Pancreas (tissue), 10 donors: ENCODE measurements at regions not wholly inside any gene's neighbourhood (a gene's known extent, or its start where the extent isn't known, plus 50 kb on each side); places are given as distances from the start of the nearest gene placed in this dataset.
"Not testable (repeated sequence)": the region's sequence is repeated elsewhere in the genome, so short reads cannot be mapped to it uniquely, and the experiment has no call there.

Experiments
- ATAC-seq, 4 donors: fragments of 200-7000 bp; cut with Tn5 transposase; one replicate each; pipeline versions ENCODE4 v1.8.0 to v1.9.1; 2020; ENCODE audit warnings: mild to moderate bottlenecking in 4 of 4, moderate library complexity in 4 of 4
- DNase-seq, 6 donors: peaks; one replicate each; pipeline ENCODE4 v3.0.0-alpha.2; 2020
- FAIRE-seq: peaks from 2 replicates; lab custom pipeline; 2012; peaks lifted over from hg19 to GRCh38; lab: Jason Lieb, UNC
- H3K27ac ChIP-seq, 4 donors: fragments of 200-600 bp; sonication (generic); 1 replicate in 3 of 4; 2 replicates in 1 of 4; pipeline versions ENCODE4 v1.5.0 to v1.8.0; 2020
- H3K27me3 ChIP-seq, 4 donors: fragments of 200-600 bp; one replicate each; pipeline ENCODE4 v1.8.0; 2021
- H3K36me3 ChIP-seq, 3 donors: fragments of 200-600 bp; sonication (generic) in 1 of 3; one replicate each; pipeline versions ENCODE4 v1.5.0 to v1.8.0; 2020 to 2021
- H3K4me1 ChIP-seq, 3 donors: fragments of 200-600 bp; one replicate each; pipeline ENCODE4 v1.8.0; 2021
- H3K4me3 ChIP-seq, 4 donors: fragments of 200-600 bp; sonication (generic) in 2 of 4; one replicate each; pipeline versions ENCODE4 v1.5.0 to v1.8.0; 2020 to 2021
- H3K9me3 ChIP-seq, 4 donors: fragments of 200-600 bp; one replicate each; pipeline ENCODE4 v1.8.0; 2021
- WGBS, 2 donors: extraction: QIAGEN DNeasy Blood & Tissue Kit; methylation state at CpG; one replicate each; pipeline ENCODE4 v1.1.7; 2013; 5-methylcytosine and 5-hydroxymethylcytosine counted together
- intact Hi-C, 3 donors: fragments of 100-400 bp; cut with DNase I; formaldehyde crosslinking; loops; one replicate each; pipeline versions ENCODE4 v1.11.1 to v1.14.2; 2022
- TF ChIP-seq, protein P1 (sequence below), 4 donors: fragments of 200-600 bp; sonication (generic) in 3 of 4; IDR thresholded peaks; one replicate each; pipeline versions ENCODE4 v1.5.0 to v1.8.0; 2021; ENCODE audit warnings: antibody characterized with exemption in 4 of 4
- donor health status: healthy with polysubstance abuse.
- donor health status: DM: no; HTN: no; CAD: no; lungs with moderate emphysema.
- donor health status: DM: no; HTN: no; CAD: no.
- donor health status: control.
- donor health status: control.
- donor health status: Bipolar disorder and iron deficiency.
- donor health status: DM: yes; HTN: yes; CAD: no.
- donor health status: DM: no; HTN: no; CAD: no.
- donor health status: DM: no; HTN: no; CAD: no.
- donor health status: DM: yes; HTN: yes; CAD: no.

DNA sequence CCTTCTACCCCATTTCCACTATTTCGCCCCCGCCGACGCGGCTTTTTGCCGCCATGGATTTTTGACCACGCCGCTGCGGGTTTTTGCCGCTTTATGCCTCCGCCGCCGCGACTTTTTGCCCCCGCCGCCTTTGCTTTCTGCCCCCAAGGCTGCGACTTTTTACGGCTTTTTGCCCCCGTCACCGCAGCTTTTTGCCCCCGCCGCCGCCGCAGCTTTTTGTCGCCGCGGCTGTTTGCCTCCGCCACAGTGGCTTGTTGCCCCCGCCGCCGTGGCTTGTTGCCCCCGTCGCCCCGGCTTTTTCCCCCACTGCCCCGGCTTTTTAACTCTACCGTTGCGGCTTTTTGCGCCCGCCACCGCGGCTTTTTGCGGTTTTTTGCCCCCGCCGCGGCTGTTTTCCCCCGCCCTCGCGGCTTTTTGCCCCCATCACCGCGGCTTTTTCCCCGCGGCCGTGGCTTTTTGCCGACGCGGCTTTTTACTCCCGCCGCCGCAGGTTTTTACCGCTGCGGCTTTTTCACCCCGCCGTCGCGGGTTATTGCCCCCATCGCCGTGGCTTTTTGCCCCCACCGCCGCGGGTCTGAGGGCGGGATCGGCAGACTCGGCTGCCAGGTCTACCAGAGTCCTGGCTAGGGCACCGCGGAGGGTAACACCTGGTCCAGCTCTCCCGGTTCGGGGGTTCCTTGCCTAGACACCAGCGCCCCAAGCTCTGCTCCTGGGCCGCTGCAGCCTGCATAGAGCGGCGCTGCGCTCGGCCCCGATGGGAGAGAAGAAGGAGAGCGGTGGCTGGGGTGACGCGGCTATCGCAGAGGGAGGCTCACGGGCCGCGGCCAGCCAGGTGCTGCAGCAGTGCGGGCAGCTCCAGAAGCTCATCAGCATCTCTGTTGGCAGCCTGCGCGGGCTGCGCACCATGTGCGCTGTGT is 562.7 kb upstream of the WSB1 start:
- H3K4me1 ChIP-seq = no peaks in the 10 kb centered on the region
- DNase-seq (peak in 2 of 6 donors; percentile 53 to 60), ATAC-seq (no peak), FAIRE-seq (no peak)
- TF ChIP-seq, protein P1, sequence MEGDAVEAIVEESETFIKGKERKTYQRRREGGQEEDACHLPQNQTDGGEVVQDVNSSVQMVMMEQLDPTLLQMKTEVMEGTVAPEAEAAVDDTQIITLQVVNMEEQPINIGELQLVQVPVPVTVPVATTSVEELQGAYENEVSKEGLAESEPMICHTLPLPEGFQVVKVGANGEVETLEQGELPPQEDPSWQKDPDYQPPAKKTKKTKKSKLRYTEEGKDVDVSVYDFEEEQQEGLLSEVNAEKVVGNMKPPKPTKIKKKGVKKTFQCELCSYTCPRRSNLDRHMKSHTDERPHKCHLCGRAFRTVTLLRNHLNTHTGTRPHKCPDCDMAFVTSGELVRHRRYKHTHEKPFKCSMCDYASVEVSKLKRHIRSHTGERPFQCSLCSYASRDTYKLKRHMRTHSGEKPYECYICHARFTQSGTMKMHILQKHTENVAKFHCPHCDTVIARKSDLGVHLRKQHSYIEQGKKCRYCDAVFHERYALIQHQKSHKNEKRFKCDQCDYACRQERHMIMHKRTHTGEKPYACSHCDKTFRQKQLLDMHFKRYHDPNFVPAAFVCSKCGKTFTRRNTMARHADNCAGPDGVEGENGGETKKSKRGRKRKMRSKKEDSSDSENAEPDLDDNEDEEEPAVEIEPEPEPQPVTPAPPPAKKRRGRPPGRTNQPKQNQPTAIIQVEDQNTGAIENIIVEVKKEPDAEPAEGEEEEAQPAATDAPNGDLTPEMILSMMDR (IDR thresholded peaks at IDR 0.05) = no peak
- intact Hi-C loops = no loop called here
- no peaks in the 10 kb centered on the region for H3K27me3 ChIP-seq
- no peaks in the 10 kb centered on the region for H3K9me3 ChIP-seq
- 44 to 46% methylated on average over 95 to 96 of the region's 96 CpGs for WGBS, 2 donors
- H3K27ac ChIP-seq = no peak overlapping the region
- no peak overlapping the region for H3K4me3 ChIP-seq
- no peaks in the 10 kb centered on the region for H3K36me3 ChIP-seq

DNA sequence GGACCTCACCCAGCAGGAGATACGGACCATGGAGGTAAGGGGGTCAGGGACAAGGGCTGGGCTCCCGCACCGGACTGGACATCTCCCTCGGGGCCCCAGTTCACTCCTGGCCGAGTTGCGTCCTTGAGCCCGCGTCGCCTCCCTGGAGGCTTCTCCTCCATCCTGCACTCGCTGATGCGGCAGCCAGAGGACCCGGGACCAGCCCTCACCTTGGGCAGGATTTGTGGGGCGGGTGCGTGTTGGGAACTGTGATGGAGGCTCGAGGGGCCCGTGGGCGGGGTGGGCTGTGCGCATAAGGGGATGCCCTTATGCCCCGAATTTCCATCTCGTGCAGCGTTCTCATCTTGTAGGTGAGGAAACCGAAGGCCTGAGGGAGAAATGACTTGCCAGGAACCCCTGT is 562.0 kb upstream of the WSB1 start:
- H3K4me3 ChIP-seq, H3K9me3 ChIP-seq, ATAC-seq, H3K4me1 ChIP-seq, H3K36me3 ChIP-seq, H3K27ac ChIP-seq, FAIRE-seq, H3K27me3 ChIP-seq, intact Hi-C loops: not testable (repeated sequence)
- DNase-seq = peak in 1 of 6 donors; percentile 54
- 52 to 58% methylated on average over 21 to 22 of the region's 22 CpGs for WGBS, 2 donors

DNA sequence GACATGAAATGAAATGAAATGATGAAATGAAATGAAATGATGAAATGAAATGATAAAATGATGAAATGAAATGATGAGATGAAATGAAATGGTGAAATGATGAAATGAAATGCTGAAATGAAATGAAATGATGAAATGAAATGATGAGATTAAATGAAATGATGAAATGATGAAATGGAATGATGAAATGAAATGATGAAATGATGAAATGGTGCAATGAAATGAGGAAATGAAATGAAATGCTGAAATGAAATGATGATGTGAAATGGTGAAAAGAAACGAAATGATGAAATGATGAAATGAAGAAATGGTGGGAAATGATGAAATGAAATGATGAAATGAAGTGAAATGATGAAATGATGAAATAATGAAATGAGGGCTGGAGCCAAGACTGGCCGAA is 559.1 kb upstream of the WSB1 start:
- H3K9me3 ChIP-seq, H3K27me3 ChIP-seq, H3K4me1 ChIP-seq, ATAC-seq, intact Hi-C loops, H3K36me3 ChIP-seq, FAIRE-seq, DNase-seq, H3K27ac ChIP-seq, H3K4me3 ChIP-seq: not testable (repeated sequence)
- WGBS, 2 donors = 21 to 31% methylated on average over 2 of the region's 2 CpGs

DNA sequence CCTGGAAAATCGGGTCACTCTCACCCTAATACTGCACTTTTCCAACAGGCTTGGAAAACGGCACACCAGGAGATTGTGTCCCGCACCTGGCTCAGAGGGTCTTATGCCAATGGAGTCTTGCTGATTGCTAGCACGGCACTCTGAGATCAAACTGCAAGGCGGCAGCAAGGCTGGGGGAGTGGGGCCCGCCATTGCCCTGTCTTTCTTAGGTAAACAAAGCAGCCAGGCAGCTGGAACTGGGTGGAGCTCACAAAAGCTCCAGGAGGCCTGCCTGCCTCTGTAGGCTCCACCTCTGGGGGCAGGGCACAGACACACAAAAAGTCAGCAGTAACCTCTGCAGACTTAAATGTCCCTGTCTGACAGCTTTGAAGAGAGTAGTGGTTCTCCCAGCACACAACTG is 557.9 kb upstream of the WSB1 start:
- ATAC-seq, H3K4me1 ChIP-seq, intact Hi-C loops, H3K27ac ChIP-seq, H3K27me3 ChIP-seq, FAIRE-seq, H3K4me3 ChIP-seq, H3K9me3 ChIP-seq, H3K36me3 ChIP-seq: not testable (repeated sequence)
- 74 to 85% methylated on average over 2 to 4 of the region's 6 CpGs for WGBS, 2 donors
- peak in 1 of 6 donors; percentile 37 for DNase-seq

DNA sequence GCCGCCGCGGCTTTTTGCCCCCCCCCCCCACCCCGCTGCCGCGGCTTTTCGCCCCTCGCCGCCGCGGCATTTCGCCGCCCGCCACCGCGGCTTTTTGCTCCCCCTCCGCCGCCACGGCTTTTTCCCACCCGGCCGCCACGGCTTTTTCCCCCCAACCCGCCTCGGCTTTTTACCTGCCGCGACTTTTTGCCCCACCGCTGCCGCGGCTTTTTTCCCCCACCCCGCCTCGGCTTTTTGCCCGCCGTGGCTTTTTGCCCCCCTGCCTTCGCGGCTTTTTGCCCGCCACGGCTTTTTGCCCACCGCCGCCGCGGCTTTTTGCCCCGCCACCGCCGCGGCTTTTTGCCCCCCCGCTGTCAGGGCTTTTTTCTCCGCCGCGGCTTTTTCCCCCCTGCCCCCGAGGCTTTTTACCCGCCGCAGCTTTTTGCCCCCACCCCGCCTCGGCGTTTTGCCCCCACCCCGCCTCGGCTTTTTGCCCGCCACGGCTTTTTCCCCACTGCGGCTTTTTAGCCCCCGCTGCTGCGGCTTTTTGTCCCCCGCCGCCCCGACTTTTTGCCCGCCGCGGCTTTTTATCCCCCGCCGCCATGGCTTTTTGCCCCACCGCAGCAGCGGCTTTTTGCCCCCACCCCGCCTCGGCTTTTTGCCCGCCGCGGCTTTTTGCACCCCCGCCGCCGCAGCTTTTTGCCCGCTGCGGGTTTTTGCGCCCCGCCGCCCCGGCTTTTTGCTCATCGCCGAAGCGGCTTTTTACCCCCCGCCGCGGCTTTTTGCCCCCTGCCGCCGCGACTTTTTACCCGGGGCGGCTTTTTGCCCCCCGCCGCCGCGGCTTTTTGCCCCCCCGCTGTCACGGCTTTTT is 527.8 kb upstream of the WSB1 start:
- no peak overlapping the region for H3K27ac ChIP-seq
- 30 to 37% methylated on average over 84 to 103 of the region's 103 CpGs for WGBS, 2 donors

DNA sequence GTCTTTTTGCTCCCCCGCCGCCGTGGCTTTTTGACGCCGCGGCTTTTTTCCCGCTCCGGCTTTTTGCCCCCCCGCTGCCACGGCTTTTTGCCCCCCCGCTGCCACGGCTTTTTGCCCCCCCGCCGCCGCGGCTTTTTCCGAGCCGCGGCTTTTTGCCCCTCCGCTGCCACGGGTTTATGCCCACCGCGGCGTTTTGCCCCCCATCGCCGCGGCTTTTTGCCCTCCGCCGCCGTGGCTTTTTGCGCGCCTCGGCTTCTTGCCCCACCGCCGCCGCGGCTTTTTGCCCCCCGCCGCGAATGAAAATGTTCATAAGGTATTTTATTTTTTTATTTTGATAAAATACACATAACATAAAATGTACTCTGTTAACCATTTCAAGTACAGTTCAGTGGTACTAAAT is 527.2 kb upstream of the WSB1 start:
- Histone ChIP-seq H3K9me3 (no peaks in the 10 kb centered on the region), H3K27ac (no peak overlapping the region), H3K4me3 (no peak overlapping the region), H3K27me3 (no peaks in the 10 kb centered on the region), H3K36me3 (no peaks in the 10 kb centered on the region), H3K4me1 (no peaks in the 10 kb centered on the region)
- intact Hi-C loops = no loop called here
- FAIRE-seq (no peak), ATAC-seq (no peak), DNase-seq (peak in 1 of 6 donors; percentile 16)
- 44 to 50% methylated on average over 39 to 40 of the region's 40 CpGs for WGBS, 2 donors
- TF ChIP-seq, protein P1 (IDR thresholded peaks at IDR 0.05) = no peak

More for the DNA sequence above, 527.8 kb upstream of the WSB1 start:
- Histone ChIP-seq H3K4me3 (no peak overlapping the region), H3K27me3 (no peaks in the 10 kb centered on the region), H3K9me3 (no peaks in the 10 kb centered on the region), H3K36me3 (no peaks in the 10 kb centered on the region), H3K4me1 (no peaks in the 10 kb centered on the region)
- TF ChIP-seq, protein P1 (IDR thresholded peaks at IDR 0.05) = no peak
- no peak for ATAC-seq
- intact Hi-C loops = no loop called here
- no peak for FAIRE-seq
- DNase-seq = peak in 2 of 6 donors; percentile 28 to 34
